ENCODE measurements at regions not wholly inside any gene's neighbourhood (a gene's known extent, or its start where the extent isn't known, plus 50 kb on each side); places are given as distances from the start of the nearest gene placed in this dataset.

DNA sequence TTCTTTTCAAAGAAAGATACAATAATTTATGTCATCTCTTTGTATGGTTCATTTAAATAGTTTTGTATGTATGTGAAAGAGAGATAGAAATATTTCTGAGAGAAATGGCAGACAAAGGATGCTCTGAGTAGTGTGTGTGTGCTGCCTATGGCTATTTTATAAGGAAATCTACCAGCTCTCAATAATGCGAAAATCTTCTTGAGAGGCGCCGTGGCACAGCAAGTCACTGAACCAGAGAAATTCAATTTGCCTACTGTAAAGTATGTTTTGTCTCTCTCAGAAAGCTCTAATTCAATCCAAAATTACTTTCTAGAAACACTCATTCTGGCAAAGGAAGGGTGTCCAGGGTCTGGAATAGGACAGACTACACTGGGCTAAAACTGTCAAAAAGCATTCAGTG is 1981.1 kb downstream of the EFNA5 start:
- Histone ChIP-seq H2AFZ (ENCODE audit: low read length) (no peak overlapping the region), H3K27ac (ENCODE audit: low read depth, low read length, poor library complexity, severe bottlenecking) (no peak overlapping the region), H3K9ac (ENCODE audit: low read length) (no peak overlapping the region), H3K27me3 (ENCODE audit: insufficient read depth, low read length) (no peaks in the 10 kb centered on the region), H3K4me2 (ENCODE audit: low read length) (no peak overlapping the region), H4K20me1 (ENCODE audit: insufficient read depth, low read length) (no peaks in the 10 kb centered on the region), H3K79me2 (ENCODE audit: insufficient read depth, low read length) (no peaks in the 10 kb centered on the region), H3K9me3 (ENCODE audit: low read length) (no peaks in the 10 kb centered on the region), H3K4me1 (ENCODE audit: insufficient read depth, low read length, severe bottlenecking) (no peaks in the 10 kb centered on the region), H3F3A (ENCODE audit: insufficient read depth, low read length) (no peaks in the 10 kb centered on the region), H3K36me3 (ENCODE audit: insufficient read depth, low read length) (no peaks in the 10 kb centered on the region), H3K9me2 (ENCODE audit: low read depth, low read length) (no peaks in the 10 kb centered on the region), H3K4me3 (ENCODE audit: low read depth, low read length, poor library complexity, severe bottlenecking) (no peak overlapping the region)
- no peak for TF ChIP-seq EZH2 (IDR thresholded peaks at IDR 0.05; ENCODE audit: borderline replicate concordance, low read length)
- TF ChIP-seq, protein P1, sequence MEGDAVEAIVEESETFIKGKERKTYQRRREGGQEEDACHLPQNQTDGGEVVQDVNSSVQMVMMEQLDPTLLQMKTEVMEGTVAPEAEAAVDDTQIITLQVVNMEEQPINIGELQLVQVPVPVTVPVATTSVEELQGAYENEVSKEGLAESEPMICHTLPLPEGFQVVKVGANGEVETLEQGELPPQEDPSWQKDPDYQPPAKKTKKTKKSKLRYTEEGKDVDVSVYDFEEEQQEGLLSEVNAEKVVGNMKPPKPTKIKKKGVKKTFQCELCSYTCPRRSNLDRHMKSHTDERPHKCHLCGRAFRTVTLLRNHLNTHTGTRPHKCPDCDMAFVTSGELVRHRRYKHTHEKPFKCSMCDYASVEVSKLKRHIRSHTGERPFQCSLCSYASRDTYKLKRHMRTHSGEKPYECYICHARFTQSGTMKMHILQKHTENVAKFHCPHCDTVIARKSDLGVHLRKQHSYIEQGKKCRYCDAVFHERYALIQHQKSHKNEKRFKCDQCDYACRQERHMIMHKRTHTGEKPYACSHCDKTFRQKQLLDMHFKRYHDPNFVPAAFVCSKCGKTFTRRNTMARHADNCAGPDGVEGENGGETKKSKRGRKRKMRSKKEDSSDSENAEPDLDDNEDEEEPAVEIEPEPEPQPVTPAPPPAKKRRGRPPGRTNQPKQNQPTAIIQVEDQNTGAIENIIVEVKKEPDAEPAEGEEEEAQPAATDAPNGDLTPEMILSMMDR (IDR thresholded peaks at IDR 0.05; ENCODE audit: low read length), result no peak

DNA sequence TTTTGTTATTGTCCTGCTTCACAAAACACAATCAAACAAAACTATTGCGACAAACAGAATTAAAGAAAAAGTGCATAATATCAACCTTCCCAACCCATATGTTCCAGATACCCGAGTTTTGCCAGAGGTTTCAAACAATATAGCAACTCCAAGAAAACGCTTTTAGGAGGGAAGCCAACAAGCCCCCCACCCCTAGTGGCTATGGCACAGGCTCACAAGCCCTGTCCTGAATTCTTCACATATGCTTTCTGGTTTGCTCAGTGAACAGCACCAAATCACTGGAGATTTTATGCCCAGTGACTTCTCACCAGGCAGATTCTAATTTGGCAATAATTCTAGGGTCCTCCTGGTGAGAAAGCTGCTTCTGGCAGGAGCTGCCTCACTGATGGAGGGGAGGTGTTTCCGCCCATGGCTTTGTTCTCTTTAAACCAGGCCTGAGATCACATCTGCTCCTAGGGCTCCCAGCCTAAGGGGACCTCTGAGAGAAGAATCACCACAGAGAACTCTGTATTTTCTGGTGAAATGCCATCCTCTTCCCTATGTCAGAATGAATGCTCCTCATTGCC is 1982.4 kb downstream of the EFNA5 start:
- H3K27ac ChIP-seq (ENCODE audit: low read depth, low read length, poor library complexity, severe bottlenecking), result no peak overlapping the region
- no peaks in the 10 kb centered on the region for H3K79me2 ChIP-seq (ENCODE audit: insufficient read depth, low read length)
- H3K9me3 ChIP-seq (ENCODE audit: low read length), result no peaks in the 10 kb centered on the region
- H3K27me3 ChIP-seq (ENCODE audit: insufficient read depth, low read length), result no peaks in the 10 kb centered on the region
- no peak overlapping the region for H3K9ac ChIP-seq (ENCODE audit: low read length)
- H3K36me3 ChIP-seq (ENCODE audit: insufficient read depth, low read length), result no peaks in the 10 kb centered on the region
- no peaks in the 10 kb centered on the region for H3F3A ChIP-seq (ENCODE audit: insufficient read depth, low read length)
- H2AFZ ChIP-seq (ENCODE audit: low read length), result no peak overlapping the region
- H3K4me2 ChIP-seq (ENCODE audit: low read length), result no peak overlapping the region
- H3K4me3 ChIP-seq (ENCODE audit: low read depth, low read length, poor library complexity, severe bottlenecking), result no peak overlapping the region
- H4K20me1 ChIP-seq (ENCODE audit: insufficient read depth, low read length), result no peaks in the 10 kb centered on the region
- TF ChIP-seq, protein P1 (IDR thresholded peaks at IDR 0.05; ENCODE audit: low read length), result no peak
- no peak for TF ChIP-seq EZH2 (IDR thresholded peaks at IDR 0.05; ENCODE audit: borderline replicate concordance, low read length)
- no peaks in the 10 kb centered on the region for H3K4me1 ChIP-seq (ENCODE audit: insufficient read depth, low read length, severe bottlenecking)
- no peaks in the 10 kb centered on the region for H3K9me2 ChIP-seq (ENCODE audit: low read depth, low read length)

DNA sequence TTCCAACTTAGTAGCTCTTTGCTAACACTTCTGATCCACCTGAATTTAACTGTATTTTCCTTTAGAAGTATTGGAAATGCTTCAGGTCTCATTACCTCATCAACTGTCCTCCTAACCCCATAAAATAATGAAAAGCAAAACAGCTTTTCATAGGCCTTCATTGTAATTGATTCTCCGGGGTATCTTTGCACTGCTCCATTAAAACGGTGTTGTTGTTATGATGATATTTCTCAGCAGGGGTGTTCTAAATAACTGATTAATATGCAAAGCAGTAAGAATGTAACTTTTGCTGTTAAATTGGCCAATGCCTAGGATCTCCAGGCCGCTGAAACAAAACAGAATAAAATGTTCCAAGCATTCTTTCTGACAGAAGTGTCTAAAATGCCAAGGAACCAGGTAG is 1983.2 kb downstream of the EFNA5 start:
- Histone ChIP-seq H3K27ac (ENCODE audit: low read depth, low read length, poor library complexity, severe bottlenecking) (no peak overlapping the region), H3K4me2 (ENCODE audit: low read length) (no peak overlapping the region)

More for the DNA sequence above, 1983.2 kb downstream of the EFNA5 start:
- H3K4me3 ChIP-seq (ENCODE audit: low read depth, low read length, poor library complexity, severe bottlenecking), result no peak overlapping the region
- no peaks in the 10 kb centered on the region for H3K36me3 ChIP-seq (ENCODE audit: insufficient read depth, low read length)
- no peaks in the 10 kb centered on the region for H3K27me3 ChIP-seq (ENCODE audit: insufficient read depth, low read length)
- no peaks in the 10 kb centered on the region for H3K4me1 ChIP-seq (ENCODE audit: insufficient read depth, low read length, severe bottlenecking)
- no peaks in the 10 kb centered on the region for H3F3A ChIP-seq (ENCODE audit: insufficient read depth, low read length)
- H3K9me2 ChIP-seq (ENCODE audit: low read depth, low read length), result no peaks in the 10 kb centered on the region
- no peak overlapping the region for H2AFZ ChIP-seq (ENCODE audit: low read length)
- no peaks in the 10 kb centered on the region for H3K9me3 ChIP-seq (ENCODE audit: low read length)
- no peaks in the 10 kb centered on the region for H4K20me1 ChIP-seq (ENCODE audit: insufficient read depth, low read length)
- H3K79me2 ChIP-seq (ENCODE audit: insufficient read depth, low read length), result no peaks in the 10 kb centered on the region
- TF ChIP-seq, protein P1 (IDR thresholded peaks at IDR 0.05; ENCODE audit: low read length), result no peak
- TF ChIP-seq EZH2 (IDR thresholded peaks at IDR 0.05; ENCODE audit: borderline replicate concordance, low read length), result no peak
- H3K9ac ChIP-seq (ENCODE audit: low read length), result no peak overlapping the region
